ENCODE measurements at regions not wholly inside any gene's neighbourhood (a gene's known extent, or its start where the extent isn't known, plus 50 kb on each side); places are given as distances from the start of the nearest gene placed in this dataset.

DNA sequence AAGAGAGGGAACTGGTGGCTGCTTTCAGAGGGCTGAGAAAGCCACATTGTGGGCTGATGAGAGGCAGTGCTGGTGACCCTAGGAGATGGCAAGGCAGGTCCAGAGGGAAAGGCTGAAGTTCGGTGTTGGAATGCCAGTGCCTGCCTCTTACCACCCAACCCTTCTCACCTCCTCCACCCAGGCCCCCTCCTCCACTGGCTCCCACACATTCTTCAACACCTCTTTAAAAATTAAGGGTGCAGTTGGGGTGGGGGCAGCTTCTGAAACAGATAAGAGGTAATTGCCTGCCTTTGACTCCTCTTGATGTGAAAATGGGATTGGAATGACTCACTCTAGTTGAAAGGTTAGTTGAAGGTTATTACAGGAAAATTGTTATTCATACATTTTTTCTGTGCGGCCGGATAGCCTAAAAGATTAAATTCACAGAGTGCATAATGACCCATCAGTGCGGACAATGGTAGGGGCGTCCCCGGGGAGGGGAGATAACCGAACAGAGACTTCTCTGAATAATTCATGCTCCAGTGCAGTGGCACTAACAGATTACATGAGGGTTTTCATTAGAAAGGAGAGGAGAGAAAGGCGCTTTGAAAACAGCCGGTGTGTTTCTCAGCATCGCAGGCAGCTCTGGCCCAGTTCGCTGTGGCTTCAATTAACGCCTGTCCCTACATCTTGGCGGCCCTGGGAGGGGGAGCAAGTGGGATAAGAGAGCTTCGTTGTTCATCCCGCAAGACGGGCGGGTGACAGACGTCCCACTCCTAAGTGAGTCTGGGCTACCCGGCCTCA, 212.4 kb downstream of the TLE3 start:
- DNase-seq (ENCODE audit: low spot score in 2 of 2): no peak
- Mint-ChIP-seq H3K4me1 (no peaks in the 10 kb centered on the region), H3K27ac (ENCODE audit: low read depth) (no peak overlapping the region)

GRCh38 chr15:69887009-69887408, 210.7 kb downstream of the TLE3 start:
- Mint-ChIP-seq H3K36me3 (ENCODE audit: insufficient read depth) (no peaks in the 10 kb centered on the region), H3K4me1 (no peaks in the 10 kb centered on the region), H3K27me3 (peaks cover 7% of the 10 kb centered on the region), H3K27ac (ENCODE audit: low read depth) (no peak overlapping the region), H3K9me3 (peaks cover 4% of the 10 kb centered on the region), H3K4me3 (no peak overlapping the region)
- DNase-seq (ENCODE audit: low spot score in 2 of 2) (no peak), ATAC-seq (replicated peaks; ENCODE audit: extremely low read depth, poor library complexity, severe bottlenecking) (no peak)

More for the DNA sequence above, 212.4 kb downstream of the TLE3 start:
- Mint-ChIP-seq H3K36me3 (ENCODE audit: insufficient read depth) (no peaks in the 10 kb centered on the region), H3K27me3 (peaks cover 7% of the 10 kb centered on the region), H3K4me3 (no peak overlapping the region), H3K9me3 (peaks cover 4% of the 10 kb centered on the region)
- no peak for ATAC-seq (replicated peaks; ENCODE audit: extremely low read depth, poor library complexity, severe bottlenecking)

- no peak overlapping the region for H3K27ac Mint-ChIP-seq (ENCODE audit: low read depth)
- no peaks in the 10 kb centered on the region for H3K36me3 Mint-ChIP-seq (ENCODE audit: insufficient read depth)
- ATAC-seq (replicated peaks; ENCODE audit: extremely low read depth, poor library complexity, severe bottlenecking): no peak
- peaks cover 4% of the 10 kb centered on the region for H3K9me3 Mint-ChIP-seq
- no peaks in the 10 kb centered on the region for H3K4me1 Mint-ChIP-seq
- no peak overlapping the region for H3K4me3 Mint-ChIP-seq
- no peak for DNase-seq (ENCODE audit: low spot score in 2 of 2)
- peaks cover 7% of the 10 kb centered on the region for H3K27me3 Mint-ChIP-seq
These were observed 210.2 kb downstream of the TLE3 start for GRCh38 chr15:69887553-69887952.

- Mint-ChIP-seq H3K9me3 (peaks cover 2% of the 10 kb centered on the region), H3K4me3 (no peak overlapping the region), H3K36me3 (ENCODE audit: insufficient read depth) (no peaks in the 10 kb centered on the region), H3K4me1 (no peaks in the 10 kb centered on the region), H3K27ac (ENCODE audit: low read depth) (no peak overlapping the region), H3K27me3 (peaks cover 10% of the 10 kb centered on the region)
- ATAC-seq (replicated peaks; ENCODE audit: extremely low read depth, poor library complexity, severe bottlenecking): no peak
- DNase-seq (ENCODE audit: low spot score in 2 of 2): no peak
These were observed 209.3 kb downstream of the TLE3 start for GRCh38 chr15:69888406-69888805.

GRCh38 chr15:69891070-69891536, 206.6 kb downstream of the TLE3 start:
- no peaks in the 10 kb centered on the region for H3K4me1 Mint-ChIP-seq
- H3K9me3 Mint-ChIP-seq: no peaks in the 10 kb centered on the region
- DNase-seq (ENCODE audit: low spot score in 2 of 2) (no peak), ATAC-seq (replicated peaks; ENCODE audit: extremely low read depth, poor library complexity, severe bottlenecking) (no peak)
- peaks cover 29% of the 10 kb centered on the region for H3K27me3 Mint-ChIP-seq
- no peaks in the 10 kb centered on the region for H3K36me3 Mint-ChIP-seq (ENCODE audit: insufficient read depth)
- no peak overlapping the region for H3K27ac Mint-ChIP-seq (ENCODE audit: low read depth)
- no peak overlapping the region for H3K4me3 Mint-ChIP-seq

- DNase-seq (ENCODE audit: low spot score in 2 of 2): no peak
- Mint-ChIP-seq H3K4me3 (no peak overlapping the region), H3K36me3 (ENCODE audit: insufficient read depth) (no peaks in the 10 kb centered on the region), H3K4me1 (no peaks in the 10 kb centered on the region), H3K9me3 (no peaks in the 10 kb centered on the region), H3K27me3 (peaks cover 34% of the 10 kb centered on the region), H3K27ac (ENCODE audit: low read depth) (no peak overlapping the region)
- ATAC-seq (replicated peaks; ENCODE audit: extremely low read depth, poor library complexity, severe bottlenecking): no peak
These were observed 206.1 kb downstream of the TLE3 start for GRCh38 chr15:69891606-69892005.

GRCh38 chr15:69892351-69892750, 205.4 kb downstream of the TLE3 start:
- Mint-ChIP-seq H3K4me3 (no peak overlapping the region), H3K27ac (ENCODE audit: low read depth) (no peak overlapping the region), H3K4me1 (no peaks in the 10 kb centered on the region), H3K27me3 (peaks cover 34% of the 10 kb centered on the region), H3K9me3 (no peaks in the 10 kb centered on the region), H3K36me3 (ENCODE audit: insufficient read depth) (no peaks in the 10 kb centered on the region)
- ATAC-seq (replicated peaks; ENCODE audit: extremely low read depth, poor library complexity, severe bottlenecking): no peak
- DNase-seq (ENCODE audit: low spot score in 2 of 2): no peak

- H3K27me3 Mint-ChIP-seq: peaks cover 40% of the 10 kb centered on the region
- no peaks in the 10 kb centered on the region for H3K4me1 Mint-ChIP-seq
- ATAC-seq (replicated peaks; ENCODE audit: extremely low read depth, poor library complexity, severe bottlenecking): no peak
- H3K27ac Mint-ChIP-seq (ENCODE audit: low read depth): no peak overlapping the region
- H3K9me3 Mint-ChIP-seq: no peaks in the 10 kb centered on the region
- DNase-seq (ENCODE audit: low spot score in 2 of 2): no peak
- H3K36me3 Mint-ChIP-seq (ENCODE audit: insufficient read depth): no peaks in the 10 kb centered on the region
- no peak overlapping the region for H3K4me3 Mint-ChIP-seq
These were observed 204.6 kb downstream of the TLE3 start for GRCh38 chr15:69893086-69893485.

DNA sequence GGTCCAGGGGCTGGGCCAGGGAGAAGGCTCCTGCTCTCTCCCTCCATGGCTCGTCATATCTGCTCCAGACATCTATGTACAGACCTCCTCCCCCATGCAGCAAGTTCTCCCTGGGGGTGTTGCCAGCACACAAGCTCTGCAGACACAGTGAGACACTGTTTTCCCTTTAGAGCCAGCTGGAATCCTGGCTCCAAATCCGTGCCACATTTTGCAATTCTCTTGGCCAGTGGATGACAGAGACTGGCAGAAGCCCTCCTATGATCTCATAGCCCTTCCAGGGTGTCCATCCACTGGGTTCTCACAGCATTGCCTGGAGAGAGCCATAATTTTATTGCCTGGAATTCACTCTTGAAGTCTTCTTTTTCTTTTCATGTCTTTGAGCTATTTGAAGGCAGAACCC, 203.9 kb downstream of the TLE3 start:
- Mint-ChIP-seq H3K27ac (ENCODE audit: low read depth) (no peak overlapping the region), H3K4me3 (no peak overlapping the region), H3K27me3 (peaks cover 43% of the 10 kb centered on the region), H3K36me3 (ENCODE audit: insufficient read depth) (no peaks in the 10 kb centered on the region), H3K4me1 (no peaks in the 10 kb centered on the region), H3K9me3 (no peaks in the 10 kb centered on the region)
- DNase-seq (ENCODE audit: low spot score in 2 of 2) (no peak), ATAC-seq (replicated peaks; ENCODE audit: extremely low read depth, poor library complexity, severe bottlenecking) (no peak)

DNA sequence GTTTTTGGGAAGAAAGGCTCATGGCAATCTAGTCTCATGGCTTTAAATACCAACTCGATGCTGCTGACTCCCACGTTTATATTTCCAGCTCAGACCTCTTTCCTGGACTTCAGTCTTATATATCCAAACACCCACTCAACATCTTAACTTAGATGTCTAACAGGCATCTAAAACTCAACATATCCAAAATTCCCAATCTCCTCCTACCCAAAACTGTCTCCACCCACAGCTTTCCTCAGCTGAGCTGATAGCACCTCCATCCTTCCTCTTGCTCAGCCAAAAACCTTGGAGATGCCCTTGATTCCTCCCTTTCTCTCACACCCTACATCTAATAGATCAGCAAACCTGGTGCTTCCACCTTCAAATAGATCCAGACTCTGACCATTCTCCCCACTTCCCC, 202.5 kb downstream of the TLE3 start:
- Mint-ChIP-seq H3K4me1 (no peaks in the 10 kb centered on the region), H3K27ac (ENCODE audit: low read depth) (no peak overlapping the region), H3K4me3 (no peak overlapping the region), H3K27me3 (peaks cover 43% of the 10 kb centered on the region), H3K36me3 (ENCODE audit: insufficient read depth) (no peaks in the 10 kb centered on the region), H3K9me3 (no peaks in the 10 kb centered on the region)
- ATAC-seq (replicated peaks; ENCODE audit: extremely low read depth, poor library complexity, severe bottlenecking) (no peak), DNase-seq (ENCODE audit: low spot score in 2 of 2) (no peak)

DNA sequence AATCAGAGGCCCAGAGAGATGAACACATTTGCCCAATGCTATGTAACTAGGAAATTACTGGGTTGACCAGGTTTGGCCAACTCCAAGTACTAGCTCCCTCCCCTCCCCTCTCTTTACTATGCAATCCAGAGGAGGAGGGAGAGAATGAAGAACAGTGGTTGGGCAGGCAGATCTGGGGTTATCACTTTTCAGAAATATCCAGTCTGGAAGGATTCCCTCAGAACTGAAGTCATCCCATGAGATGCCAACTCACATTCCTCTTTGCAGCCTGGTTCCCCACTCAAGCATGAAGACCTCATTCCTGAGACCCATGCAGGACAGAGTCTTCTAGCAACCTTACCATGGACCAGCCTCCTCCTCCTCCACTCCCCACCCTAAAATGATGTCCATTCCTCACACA, 201.1 kb downstream of the TLE3 start:
- Mint-ChIP-seq H3K36me3 (ENCODE audit: insufficient read depth) (no peaks in the 10 kb centered on the region), H3K27ac (ENCODE audit: low read depth) (no peak overlapping the region), H3K4me1 (no peaks in the 10 kb centered on the region), H3K4me3 (no peak overlapping the region), H3K27me3 (peaks cover 43% of the 10 kb centered on the region), H3K9me3 (no peaks in the 10 kb centered on the region)
- DNase-seq (ENCODE audit: low spot score in 2 of 2) (no peak), ATAC-seq (replicated peaks; ENCODE audit: extremely low read depth, poor library complexity, severe bottlenecking) (no peak)

GRCh38 chr15:69897061-69897460, 200.7 kb downstream of the TLE3 start:
- DNase-seq (ENCODE audit: low spot score in 2 of 2): no peak
- ATAC-seq (replicated peaks; ENCODE audit: extremely low read depth, poor library complexity, severe bottlenecking): no peak
- Mint-ChIP-seq H3K27ac (ENCODE audit: low read depth) (no peak overlapping the region), H3K27me3 (peaks cover 43% of the 10 kb centered on the region), H3K36me3 (ENCODE audit: insufficient read depth) (no peaks in the 10 kb centered on the region), H3K4me1 (no peaks in the 10 kb centered on the region), H3K4me3 (no peak overlapping the region), H3K9me3 (no peaks in the 10 kb centered on the region)

DNA sequence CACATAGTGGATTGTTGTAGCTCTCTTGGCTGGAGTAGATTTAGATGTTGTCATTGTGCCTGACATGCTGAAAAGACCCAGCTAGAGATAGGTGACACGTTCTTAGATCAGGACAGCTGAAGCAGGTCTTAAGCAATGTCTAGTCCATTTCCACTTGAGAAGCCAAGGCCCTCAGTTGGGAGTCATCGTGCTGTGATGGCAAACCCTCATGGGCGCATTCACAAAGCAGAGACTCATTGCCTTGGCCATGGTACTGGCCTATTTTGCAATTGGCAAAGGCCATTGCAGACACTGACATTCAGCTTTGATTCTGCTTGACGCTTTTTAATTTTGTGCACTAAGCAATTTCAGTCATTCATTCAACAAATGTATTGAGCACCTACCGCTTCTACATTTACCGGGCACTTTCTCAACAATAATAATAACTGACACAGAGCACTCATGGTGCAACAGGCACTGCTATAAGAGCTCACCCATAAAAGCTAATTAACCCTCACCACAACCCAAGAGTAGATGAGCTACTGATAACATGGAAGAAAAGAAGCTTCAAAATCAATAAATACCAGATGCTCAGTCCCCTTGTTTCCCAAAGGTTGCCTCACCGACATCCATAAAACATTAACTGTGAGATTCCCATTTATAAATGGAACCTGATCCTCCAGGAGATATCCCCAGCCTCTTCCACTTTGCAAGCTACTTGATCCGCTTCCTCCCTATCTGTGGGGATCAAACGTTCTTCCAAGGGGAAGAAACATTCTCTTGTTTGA, 200.1 kb downstream of the TLE3 start:
- no peaks in the 10 kb centered on the region for H3K36me3 Mint-ChIP-seq (ENCODE audit: insufficient read depth)
- ATAC-seq (replicated peaks; ENCODE audit: extremely low read depth, poor library complexity, severe bottlenecking) (no peak), DNase-seq (ENCODE audit: low spot score in 2 of 2) (no peak)
- no peak overlapping the region for H3K4me3 Mint-ChIP-seq
- no peaks in the 10 kb centered on the region for H3K4me1 Mint-ChIP-seq
- peaks cover 43% of the 10 kb centered on the region for H3K27me3 Mint-ChIP-seq
- H3K27ac Mint-ChIP-seq (ENCODE audit: low read depth): no peak overlapping the region
- H3K9me3 Mint-ChIP-seq: no peaks in the 10 kb centered on the region

Measured in central memory CD8-positive, alpha-beta T cell (primary cell).